Stimulated activated naive B cell treated with anti-CD40 and anti-IgM and Interleukin-4, amounts not matched to agents 10 μg/mL and 1 μg/mL and 100 μg/mL, for 72 hours (primary cell): ENCODE measurements at regions not wholly inside any gene's neighbourhood (a gene's known extent, or its start where the extent isn't known, plus 50 kb on each side); places are given as distances from the start of the nearest gene placed in this dataset.

ENCODE experiments used
- ATAC-seq, 2 donors: fragments of 150-1000 bp; cut with Tn5 transposase; replicated peaks; 2 replicates each; pipeline ENCODE4 v1.10.0; 2021; ENCODE audit warnings: moderate library complexity in 1 of 2
- DNase-seq: peaks from one replicate; pipeline ENCODE4 v3.0.0; 2021
- H3K27ac Mint-ChIP-seq: one replicate; pipeline ENCODE4 v1.8.0; 2022; ENCODE audit warnings: mild to moderate bottlenecking, mixed read lengths
- H3K27me3 Mint-ChIP-seq, 2 donors: one replicate each; pipeline ENCODE4 v1.8.0; 2022; ENCODE audit warnings: mixed read lengths in 2 of 2
- H3K36me3 Mint-ChIP-seq, 2 donors: one replicate each; pipeline ENCODE4 v1.8.0; 2022; ENCODE audit warnings: mixed read lengths in 2 of 2, mild to moderate bottlenecking in 1 of 2
- H3K4me1 Mint-ChIP-seq, 2 donors: one replicate each; pipeline ENCODE4 v1.8.0; 2022; ENCODE audit warnings: mixed read lengths in 2 of 2, mild to moderate bottlenecking in 1 of 2
- H3K4me3 Mint-ChIP-seq, 2 donors: one replicate each; pipeline ENCODE4 v1.8.0; 2022; ENCODE audit warnings: mild to moderate bottlenecking in 2 of 2, mixed read lengths in 2 of 2, moderate library complexity in 1 of 2
- H3K9me3 Mint-ChIP-seq, 2 donors: one replicate each; pipeline ENCODE4 v1.8.0; 2022; ENCODE audit warnings: mixed read lengths in 2 of 2, mild to moderate bottlenecking in 1 of 2

- no peak for ATAC-seq
- DNase-seq: no peak
Observed at GRCh38 chr11:134519788-134520187, 107.7 kb upstream of the B3GAT1 start.

GRCh38 chr11:134519390-134519750, 107.3 kb upstream of the B3GAT1 start:
- DNase-seq (no peak), ATAC-seq (no peak)
- Mint-ChIP-seq H3K27ac (no peak overlapping the region), H3K4me1 (no peaks in the 10 kb centered on the region), H3K36me3 (peaks cover 0 to 4% of the 10 kb centered on the region in 2 donors), H3K4me3 (no peak overlapping the region), H3K27me3 (peaks cover 0 to 11% of the 10 kb centered on the region in 2 donors), H3K9me3 (peaks cover 6 to 8% of the 10 kb centered on the region in 2 donors)

More at GRCh38 chr11:134519788-134520187, 107.7 kb upstream of the B3GAT1 start:
- Mint-ChIP-seq H3K36me3 (peaks cover 0 to 4% of the 10 kb centered on the region in 2 donors), H3K4me3 (no peak overlapping the region), H3K9me3 (peaks cover 8 to 9% of the 10 kb centered on the region in 2 donors), H3K27ac (no peak overlapping the region), H3K27me3 (peaks cover 0 to 11% of the 10 kb centered on the region in 2 donors), H3K4me1 (no peaks in the 10 kb centered on the region)

- Mint-ChIP-seq H3K27ac (no peak overlapping the region), H3K4me3 (no peak overlapping the region), H3K9me3 (peaks cover 4 to 7% of the 10 kb centered on the region in 2 donors), H3K4me1 (no peaks in the 10 kb centered on the region), H3K27me3 (peaks cover 0 to 11% of the 10 kb centered on the region in 2 donors), H3K36me3 (peaks cover 0 to 4% of the 10 kb centered on the region in 2 donors)
- DNase-seq (no peak), ATAC-seq (no peak)
Observed at GRCh38 chr11:134518616-134519389, 106.8 kb upstream of the B3GAT1 start.

GRCh38 chr11:134517621-134518293, 105.7 kb upstream of the B3GAT1 start:
- Mint-ChIP-seq H3K36me3 (no peaks in the 10 kb centered on the region), H3K9me3 (peaks cover 0 to 3% of the 10 kb centered on the region in 2 donors), H3K27ac (no peak overlapping the region), H3K27me3 (peaks cover 0 to 11% of the 10 kb centered on the region in 2 donors), H3K4me1 (no peaks in the 10 kb centered on the region), H3K4me3 (no peak overlapping the region)
- DNase-seq (no peak), ATAC-seq (no peak)

GRCh38 chr11:134517115-134517514, 105.1 kb upstream of the B3GAT1 start:
- H3K4me1 Mint-ChIP-seq: no peaks in the 10 kb centered on the region
- H3K27me3 Mint-ChIP-seq: peaks cover 0 to 10% of the 10 kb centered on the region in 2 donors
- ATAC-seq (no peak), DNase-seq (no peak)
- peaks cover 0 to 1% of the 10 kb centered on the region in 2 donors for H3K9me3 Mint-ChIP-seq
- no peak overlapping the region for H3K27ac Mint-ChIP-seq
- H3K36me3 Mint-ChIP-seq: no peaks in the 10 kb centered on the region
- no peak overlapping the region for H3K4me3 Mint-ChIP-seq

GRCh38 chr11:134516529-134516928, 104.5 kb upstream of the B3GAT1 start:
- Mint-ChIP-seq H3K27ac (no peak overlapping the region), H3K4me3 (no peak overlapping the region), H3K9me3 (no peaks in the 10 kb centered on the region), H3K36me3 (no peaks in the 10 kb centered on the region), H3K4me1 (no peaks in the 10 kb centered on the region), H3K27me3 (peaks cover 0 to 8% of the 10 kb centered on the region in 2 donors)
- ATAC-seq: no peak
- DNase-seq: no peak

- no peak for ATAC-seq
- Mint-ChIP-seq H3K36me3 (no peaks in the 10 kb centered on the region), H3K9me3 (no peaks in the 10 kb centered on the region), H3K4me3 (no peak overlapping the region), H3K4me1 (no peaks in the 10 kb centered on the region), H3K27ac (no peak overlapping the region), H3K27me3 (peaks cover 0 to 4% of the 10 kb centered on the region in 2 donors)
- DNase-seq: no peak
Observed at GRCh38 chr11:134515081-134515960, 103.3 kb upstream of the B3GAT1 start.

- H3K27me3 Mint-ChIP-seq: no peaks in the 10 kb centered on the region
- no peak overlapping the region for H3K4me3 Mint-ChIP-seq
- no peaks in the 10 kb centered on the region for H3K36me3 Mint-ChIP-seq
- no peak overlapping the region for H3K27ac Mint-ChIP-seq
- DNase-seq (no peak), ATAC-seq (no peak)
- no peaks in the 10 kb centered on the region for H3K9me3 Mint-ChIP-seq
- no peaks in the 10 kb centered on the region for H3K4me1 Mint-ChIP-seq
Observed at GRCh38 chr11:134514354-134514951, 102.4 kb upstream of the B3GAT1 start.

- ATAC-seq (no peak), DNase-seq (no peak)
- no peak overlapping the region for H3K27ac Mint-ChIP-seq
- H3K4me1 Mint-ChIP-seq: no peaks in the 10 kb centered on the region
- H3K36me3 Mint-ChIP-seq: no peaks in the 10 kb centered on the region
- no peak overlapping the region for H3K4me3 Mint-ChIP-seq
- H3K9me3 Mint-ChIP-seq: no peaks in the 10 kb centered on the region
- no peaks in the 10 kb centered on the region for H3K27me3 Mint-ChIP-seq
Observed at GRCh38 chr11:134513585-134514120, 101.6 kb upstream of the B3GAT1 start.

GRCh38 chr11:134512571-134513538, 100.8 kb upstream of the B3GAT1 start:
- no peaks in the 10 kb centered on the region for H3K9me3 Mint-ChIP-seq
- H3K4me3 Mint-ChIP-seq: no peak overlapping the region

GRCh38 chr11:134512061-134512460, 100.0 kb upstream of the B3GAT1 start:
- ATAC-seq (no peak), DNase-seq (no peak)
- no peaks in the 10 kb centered on the region for H3K4me1 Mint-ChIP-seq
- H3K27me3 Mint-ChIP-seq: no peaks in the 10 kb centered on the region
- H3K9me3 Mint-ChIP-seq: no peaks in the 10 kb centered on the region
- no peak overlapping the region for H3K27ac Mint-ChIP-seq
- H3K36me3 Mint-ChIP-seq: no peaks in the 10 kb centered on the region
- H3K4me3 Mint-ChIP-seq: no peak overlapping the region

More at GRCh38 chr11:134512571-134513538, 100.8 kb upstream of the B3GAT1 start:
- no peak for ATAC-seq
- no peak for DNase-seq
- no peaks in the 10 kb centered on the region for H3K4me1 Mint-ChIP-seq
- no peaks in the 10 kb centered on the region for H3K27me3 Mint-ChIP-seq
- no peak overlapping the region for H3K27ac Mint-ChIP-seq
- no peaks in the 10 kb centered on the region for H3K36me3 Mint-ChIP-seq

- DNase-seq: no peak
- Mint-ChIP-seq H3K27ac (no peak overlapping the region), H3K36me3 (no peaks in the 10 kb centered on the region), H3K4me1 (no peaks in the 10 kb centered on the region), H3K27me3 (no peaks in the 10 kb centered on the region), H3K9me3 (no peaks in the 10 kb centered on the region), H3K4me3 (no peak overlapping the region)
- no peak for ATAC-seq
Observed at GRCh38 chr11:134511255-134511654, 99.2 kb upstream of the B3GAT1 start.
